ENCODE measurements at regions not wholly inside any gene's neighbourhood (a gene's known extent, or its start where the extent isn't known, plus 50 kb on each side); places are given as distances from the start of the nearest gene placed in this dataset.
A peak's percentile ranks its signal among the peaks of the same experiment; 100 is the strongest.
"Not testable (repeated sequence)": the region's sequence is repeated elsewhere in the genome, so short reads cannot be mapped to it uniquely, and the experiment has no call there.

DNA sequence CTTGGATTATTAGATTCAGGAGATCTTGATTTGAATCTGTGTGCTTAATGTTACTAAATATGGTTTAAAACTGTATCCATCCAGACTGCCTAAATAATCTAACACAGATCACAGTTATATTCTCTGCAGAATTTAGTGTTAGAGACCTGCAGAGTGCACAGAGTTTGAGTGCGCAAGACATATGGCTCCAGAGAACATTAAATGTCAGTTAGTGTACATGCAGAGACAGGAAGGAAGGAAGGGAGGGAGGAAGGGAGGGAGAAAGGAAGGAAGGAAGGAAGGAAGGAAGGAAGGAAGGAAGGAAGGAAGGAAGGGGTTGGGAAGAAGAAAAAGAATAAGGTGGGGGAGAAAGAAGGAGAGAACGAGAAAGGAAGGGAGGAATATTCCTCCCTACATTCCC, 210.0 kb upstream of the COX7C start:
- no peak for DNase-seq

GRCh38 chr5:86411596-86411995, 206.1 kb upstream of the COX7C start:
- no peak for DNase-seq

- no peak for DNase-seq
Observed at GRCh38 chr5:86427158-86427557, 190.6 kb upstream of the COX7C start.

DNA sequence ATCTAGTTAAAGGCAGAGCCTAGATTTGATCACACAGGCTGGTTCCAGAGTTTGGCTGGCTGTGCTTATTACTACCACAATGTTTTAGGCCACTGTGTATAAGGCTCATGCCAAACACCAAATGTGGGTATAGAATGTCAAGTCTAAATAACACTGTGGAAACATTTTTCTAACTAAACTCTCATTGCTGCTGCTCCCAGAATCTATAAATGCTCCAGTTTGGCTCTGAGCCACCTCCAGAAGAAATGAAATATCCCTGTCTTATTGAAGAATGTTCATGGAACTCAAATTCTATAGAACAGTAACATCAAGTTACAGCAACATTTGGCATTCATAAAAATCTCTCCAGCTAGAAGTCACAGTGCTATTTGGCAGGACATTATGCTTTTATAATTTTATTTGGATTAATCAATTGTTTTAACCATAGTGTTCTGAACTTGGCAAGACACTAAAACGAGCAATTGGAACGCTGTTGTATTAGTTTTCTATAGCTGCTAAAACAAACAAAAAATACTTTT, 178.1 kb upstream of the COX7C start:
- DNase-seq: peak; percentile 38

DNA sequence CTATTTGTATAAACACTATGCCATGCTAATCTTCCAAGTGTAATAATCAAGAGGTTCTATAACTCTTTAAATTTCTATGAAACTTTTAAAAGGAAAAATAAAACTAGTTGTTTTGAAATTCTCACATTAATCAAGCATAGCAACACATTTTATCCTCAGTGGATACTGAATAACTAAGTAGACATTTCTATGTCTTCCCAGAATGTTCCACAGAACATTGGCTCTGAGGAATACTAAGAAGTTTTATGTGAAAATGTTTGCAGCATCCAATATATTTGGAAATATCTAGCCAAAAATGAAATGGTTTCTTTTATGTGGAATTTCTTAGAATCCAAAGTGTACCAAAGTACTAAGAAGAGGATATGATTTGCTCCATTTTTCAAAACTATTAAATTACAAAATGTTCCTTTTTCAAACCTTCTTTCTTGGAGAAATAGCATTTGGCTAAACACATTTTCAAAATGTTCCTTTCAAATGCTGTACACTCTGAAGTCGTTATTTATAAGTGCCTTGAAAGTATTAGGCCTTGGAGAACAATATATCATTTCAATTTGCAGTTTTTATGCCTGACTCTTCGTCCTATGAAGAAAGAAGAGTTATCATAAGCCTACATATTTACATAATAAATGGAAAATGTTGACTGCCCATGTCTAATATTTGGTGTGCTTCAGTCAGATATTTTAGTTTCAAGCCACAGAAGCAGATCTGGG, 175.6 kb upstream of the COX7C start:
- peak; percentile 15 for DNase-seq

DNA sequence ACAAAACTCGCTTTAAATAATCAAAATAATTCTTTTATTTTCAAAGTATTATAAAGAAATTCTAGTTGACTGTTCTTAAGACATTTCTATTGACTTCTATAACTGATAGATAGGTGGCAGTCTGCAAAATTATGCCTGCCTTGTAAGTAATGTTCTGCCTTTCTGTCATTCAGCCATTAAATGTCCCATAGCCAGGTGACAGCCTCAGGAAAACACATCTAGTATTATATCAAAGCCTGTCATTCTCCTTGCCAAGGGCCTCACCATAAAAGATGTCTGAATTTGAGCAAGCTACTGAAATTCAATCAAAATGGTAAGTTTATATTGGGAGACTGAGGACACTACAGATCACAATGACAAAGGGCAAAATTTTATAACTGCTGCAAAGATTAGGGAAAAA, 170.4 kb upstream of the COX7C start:
- no peak for DNase-seq

GRCh38 chr5:86452251-86452650, 165.5 kb upstream of the COX7C start:
- DNase-seq: no peak

GRCh38 chr5:86460519-86460918, 157.2 kb upstream of the COX7C start:
- DNase-seq: no peak

DNA sequence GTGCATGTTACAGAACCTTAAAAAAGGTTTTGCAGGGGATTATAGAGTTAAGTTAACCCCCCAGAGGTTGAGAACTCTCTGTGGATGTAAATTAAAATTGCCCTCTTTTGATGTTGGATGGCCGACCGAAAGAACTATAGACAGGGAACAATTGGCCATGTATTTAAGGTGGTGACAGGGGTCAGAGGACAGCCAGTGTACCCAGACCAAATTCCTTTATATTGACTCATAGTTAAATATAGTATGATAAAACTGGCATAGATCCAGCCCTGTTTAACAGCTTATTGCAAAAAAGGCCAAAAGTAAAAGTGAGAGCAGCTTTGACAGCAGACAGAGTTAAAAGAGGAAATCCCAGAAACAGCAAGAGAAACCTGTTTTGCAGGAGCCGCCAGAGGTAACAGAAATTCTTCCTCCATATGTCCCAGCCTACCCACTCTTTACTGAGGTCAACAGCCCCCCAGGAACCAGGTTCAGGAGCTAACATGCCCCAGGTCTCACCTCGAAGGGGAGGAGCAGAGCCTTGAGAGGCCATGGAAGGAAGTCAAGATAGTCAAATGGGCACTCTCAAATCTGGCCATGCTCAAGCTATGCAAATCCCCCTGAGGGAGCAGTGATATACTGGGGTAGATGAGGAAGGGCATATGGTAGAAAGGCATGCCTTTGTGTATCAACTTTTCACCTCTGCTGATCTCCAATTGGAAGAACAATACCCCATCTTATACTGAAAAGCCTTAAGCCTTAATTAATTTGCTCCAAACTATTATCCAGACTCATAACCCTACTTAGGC, 156.4 kb upstream of the COX7C start:
- DNase-seq: no peak

GRCh38 chr5:86463339-86463738, 154.4 kb upstream of the COX7C start:
- no peak for DNase-seq

- DNase-seq: no peak
Observed at GRCh38 chr5:86465052-86465838, 152.5 kb upstream of the COX7C start.

- not testable (repeated sequence) for DNase-seq
Observed at GRCh38 chr5:86466721-86467120, 151.0 kb upstream of the COX7C start.

- no peak for DNase-seq
Observed at GRCh38 chr5:86482008-86482407, 135.7 kb upstream of the COX7C start.

- no peak for DNase-seq
Observed at GRCh38 chr5:86493777-86494176, 124.0 kb upstream of the COX7C start.

DNA sequence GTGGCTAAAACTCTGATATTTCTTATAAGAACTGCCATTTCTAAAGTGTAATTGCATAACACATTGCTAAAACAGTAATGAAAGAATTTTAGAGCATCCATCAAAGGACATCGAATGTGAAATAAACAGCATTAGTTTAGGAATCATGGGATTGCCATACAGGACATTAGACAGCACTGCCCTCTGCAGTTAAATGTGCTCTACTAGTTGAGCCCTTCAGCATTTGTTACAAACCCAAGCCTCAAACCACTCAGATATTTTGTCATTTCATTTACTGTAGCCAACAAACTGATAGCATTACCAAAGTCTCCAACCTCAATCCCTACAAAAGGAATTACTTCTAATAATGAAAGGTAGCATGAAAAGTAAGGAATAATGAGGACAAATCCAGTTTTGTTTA, 116.8 kb upstream of the COX7C start:
- no peak for DNase-seq

GRCh38 chr5:86507574-86507973, 110.2 kb upstream of the COX7C start:
- no peak for DNase-seq

DNA sequence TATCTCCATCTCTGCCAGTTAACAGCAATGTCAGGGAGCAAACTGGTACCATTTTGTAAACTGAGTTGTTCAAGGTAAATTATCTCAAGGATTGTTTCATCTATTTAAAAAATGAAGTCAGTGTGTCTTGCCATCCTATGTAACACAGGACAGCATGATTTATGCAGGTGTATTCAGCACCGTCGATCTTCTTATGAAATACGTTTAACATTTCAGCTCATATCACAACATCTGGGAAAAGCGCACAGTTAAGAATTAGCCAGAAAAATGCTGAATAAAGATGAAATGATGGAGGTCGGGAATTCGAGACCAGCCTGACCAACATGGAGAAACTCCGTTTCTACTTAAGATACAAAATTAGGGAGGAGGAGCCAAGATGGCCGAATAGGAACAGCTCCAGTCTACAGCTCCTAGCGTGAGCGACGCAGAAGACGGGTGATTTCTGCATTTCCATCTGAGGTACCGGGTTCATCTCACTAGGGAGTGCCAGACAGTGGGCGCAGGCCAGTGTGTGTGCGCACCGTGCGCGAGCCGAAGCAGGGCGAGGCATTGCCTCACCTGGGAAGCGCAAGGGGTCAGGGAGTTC, 107.3 kb upstream of the COX7C start:
- DNase-seq: not testable (repeated sequence)

- DNase-seq: no peak
Observed at GRCh38 chr5:86523718-86524117, 94.0 kb upstream of the COX7C start.

- DNase-seq: no peak
Observed at GRCh38 chr5:86525622-86526021, 92.1 kb upstream of the COX7C start.

DNA sequence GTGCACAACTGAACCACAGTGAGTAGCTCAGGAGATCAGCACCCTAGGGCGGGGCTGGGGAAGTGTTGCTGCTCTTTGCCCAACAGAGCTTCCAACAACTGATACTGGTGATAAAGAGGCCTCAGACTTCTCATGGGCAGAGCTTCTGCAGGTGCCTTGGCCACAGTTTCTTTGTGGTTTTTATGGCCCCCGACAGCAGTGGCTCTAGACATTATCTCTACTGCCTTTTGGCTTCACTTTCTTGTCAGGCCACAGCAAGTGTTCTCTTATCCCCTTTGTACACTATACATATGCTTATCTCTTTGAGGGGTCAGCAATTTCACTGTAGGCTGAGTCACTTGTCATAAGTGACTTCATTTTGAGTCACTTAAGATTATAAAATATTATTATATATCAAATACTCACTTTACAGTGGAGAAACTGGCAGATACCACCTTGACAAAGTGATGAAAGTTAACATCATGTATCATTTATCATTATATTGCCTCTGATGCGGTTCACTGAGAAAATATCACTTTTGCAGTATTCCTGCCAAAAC, 90.9 kb upstream of the COX7C start:
- DNase-seq: no peak

GRCh38 chr5:86532429-86532828, 85.3 kb upstream of the COX7C start:
- DNase-seq: no peak

DNA sequence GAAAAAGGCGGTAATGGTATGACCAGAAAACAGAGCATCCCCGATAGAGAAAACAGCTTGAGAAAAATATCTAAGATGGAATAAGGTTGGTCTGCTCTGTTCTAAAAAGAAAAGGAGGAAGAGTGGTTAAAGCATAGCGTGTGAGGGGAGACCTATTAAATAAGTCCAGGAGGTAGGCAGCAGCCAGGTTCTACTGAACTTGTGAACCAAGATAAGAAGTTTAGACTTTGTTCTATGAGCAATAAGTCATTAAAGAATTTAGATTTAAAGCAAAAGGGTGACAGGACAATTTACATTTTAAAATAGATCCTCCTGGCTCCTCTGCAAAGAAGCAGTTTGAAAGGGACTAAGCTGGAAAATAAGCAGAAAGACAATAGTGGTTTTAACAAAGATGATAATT, 81.3 kb upstream of the COX7C start:
- DNase-seq: no peak

All from muscle of arm (tissue), 1 donor.